HG02884 (cell line): ENCODE measurements at regions not wholly inside any gene's neighbourhood (a gene's known extent, or its start where the extent isn't known, plus 50 kb on each side); places are given as distances from the start of the nearest gene placed in this dataset.
A peak's percentile ranks its signal among the peaks of the same experiment; 100 is the strongest.
"Not testable (repeated sequence)": the region's sequence is repeated elsewhere in the genome, so short reads cannot be mapped to it uniquely, and the experiment has no call there.

Experiments used
- ATAC-seq: cut with Tn5 transposase; IDR thresholded peaks from one replicate; pipeline ENCODE4 v1.9.1; 2021; ENCODE audit warnings: mild to moderate bottlenecking, moderate library complexity; ENCODE audit not compliant: unreplicated experiment

DNA sequence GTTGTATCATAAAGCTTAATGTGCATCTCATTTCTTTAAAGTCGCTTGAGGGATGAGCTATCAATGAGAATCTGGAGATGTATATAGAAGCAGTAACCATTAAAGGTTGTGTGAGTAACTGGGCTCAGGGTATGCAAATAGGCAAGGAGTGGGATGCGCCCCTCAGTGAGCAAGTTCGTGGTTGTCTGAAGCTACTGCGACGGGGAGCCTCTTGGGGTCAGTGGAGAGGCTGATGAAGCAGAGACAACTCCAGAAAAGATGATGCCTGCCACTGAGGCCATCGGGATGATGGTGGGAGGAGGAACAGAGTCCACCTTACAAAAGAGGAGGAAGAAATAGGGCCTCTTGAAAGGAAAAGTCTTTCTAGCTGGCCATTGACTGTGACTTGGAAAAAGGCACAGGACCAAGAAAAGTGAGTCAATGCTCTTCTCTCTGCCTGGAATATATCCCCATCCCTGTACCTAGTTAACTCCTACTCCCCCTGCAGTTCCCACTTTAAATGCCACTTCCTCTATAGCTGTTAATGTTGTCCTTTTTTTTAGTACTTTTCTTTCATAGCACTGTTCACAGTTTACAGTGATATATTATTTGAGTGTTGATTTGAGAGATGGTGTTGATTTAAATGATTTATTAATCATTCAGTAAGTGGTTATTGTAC, 51.4 kb upstream of the LSM6 start:
- ATAC-seq = peak; percentile 93

DNA sequence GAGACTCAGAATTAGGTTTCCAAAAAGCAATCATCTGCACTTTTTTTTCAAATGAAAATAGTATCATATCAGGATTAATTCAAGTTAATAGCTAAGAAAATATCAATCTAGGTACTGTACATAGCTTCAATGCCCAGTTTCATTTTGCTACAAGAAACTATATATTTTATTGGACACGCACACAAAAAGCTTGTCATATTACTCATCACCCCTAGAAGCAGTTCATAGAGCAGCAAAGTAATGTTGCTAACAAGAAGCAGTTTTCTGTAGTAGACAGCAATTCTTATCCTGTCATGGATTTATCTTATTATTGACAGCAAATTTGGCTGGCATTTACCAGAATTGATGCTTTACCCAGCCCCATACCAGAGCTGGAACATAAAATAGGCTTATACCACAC, 52.3 kb upstream of the LSM6 start:
- ATAC-seq = no peak

GRCh38 chr4:146122398-146122797, 53.1 kb upstream of the LSM6 start:
- ATAC-seq = no peak

- no peak for ATAC-seq
Observed at GRCh38 chr4:146121757-146122156, 53.8 kb upstream of the LSM6 start.

DNA sequence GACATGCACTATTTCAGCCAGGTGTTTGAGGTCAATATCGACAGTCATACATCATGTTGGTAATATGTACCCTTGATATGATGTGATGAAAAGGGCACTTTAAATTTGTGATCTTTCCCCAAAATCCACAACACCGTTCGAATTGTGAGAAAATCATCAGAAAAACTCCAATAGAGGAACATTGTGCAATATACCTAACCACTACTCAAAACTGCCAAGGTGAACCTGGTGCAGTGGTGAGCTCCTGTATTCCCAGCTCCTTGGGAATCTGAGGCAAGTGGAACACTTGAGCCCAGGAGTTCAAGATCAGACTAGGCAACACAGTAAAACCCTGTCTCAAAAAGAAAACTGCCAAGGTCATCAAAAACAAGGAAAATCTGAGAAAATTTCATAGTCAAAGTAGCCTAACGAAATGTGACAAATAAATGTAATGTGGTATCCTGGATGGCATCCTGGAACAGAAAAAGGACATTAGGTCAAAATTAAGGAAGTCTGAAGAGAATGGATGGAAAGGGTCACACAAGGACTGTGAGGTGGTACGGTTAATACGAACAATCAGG, 55.6 kb upstream of the LSM6 start:
- no peak for ATAC-seq

- no peak for ATAC-seq
Observed at GRCh38 chr4:146114066-146114465, 61.5 kb upstream of the LSM6 start.

- ATAC-seq = no peak
Observed at GRCh38 chr4:146113171-146113570, 62.3 kb upstream of the LSM6 start.

DNA sequence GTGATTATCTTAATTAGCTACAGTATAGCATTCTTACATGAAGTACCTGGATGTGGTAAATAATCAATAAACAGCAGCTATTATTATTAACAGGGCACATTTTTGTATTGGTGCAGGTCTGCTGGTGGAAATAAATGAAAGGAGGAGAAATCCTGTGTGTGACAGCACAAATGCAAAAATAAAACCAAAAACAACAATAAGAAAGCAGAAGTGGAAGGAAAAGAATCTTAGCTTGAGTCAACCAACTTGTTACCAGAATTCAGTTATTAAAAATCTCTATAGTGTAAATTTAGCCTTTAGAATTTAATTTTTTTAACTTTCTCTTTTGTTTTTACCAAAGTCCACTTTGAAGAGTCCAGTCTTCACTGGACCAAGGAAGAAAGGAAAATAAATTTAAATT, 63.1 kb upstream of the LSM6 start:
- peak; percentile 42 for ATAC-seq

- ATAC-seq = peak; percentile 52
Observed at GRCh38 chr4:146110871-146111485, 64.5 kb upstream of the LSM6 start.

GRCh38 chr4:146108756-146109155, 66.8 kb upstream of the LSM6 start:
- no peak for ATAC-seq

DNA sequence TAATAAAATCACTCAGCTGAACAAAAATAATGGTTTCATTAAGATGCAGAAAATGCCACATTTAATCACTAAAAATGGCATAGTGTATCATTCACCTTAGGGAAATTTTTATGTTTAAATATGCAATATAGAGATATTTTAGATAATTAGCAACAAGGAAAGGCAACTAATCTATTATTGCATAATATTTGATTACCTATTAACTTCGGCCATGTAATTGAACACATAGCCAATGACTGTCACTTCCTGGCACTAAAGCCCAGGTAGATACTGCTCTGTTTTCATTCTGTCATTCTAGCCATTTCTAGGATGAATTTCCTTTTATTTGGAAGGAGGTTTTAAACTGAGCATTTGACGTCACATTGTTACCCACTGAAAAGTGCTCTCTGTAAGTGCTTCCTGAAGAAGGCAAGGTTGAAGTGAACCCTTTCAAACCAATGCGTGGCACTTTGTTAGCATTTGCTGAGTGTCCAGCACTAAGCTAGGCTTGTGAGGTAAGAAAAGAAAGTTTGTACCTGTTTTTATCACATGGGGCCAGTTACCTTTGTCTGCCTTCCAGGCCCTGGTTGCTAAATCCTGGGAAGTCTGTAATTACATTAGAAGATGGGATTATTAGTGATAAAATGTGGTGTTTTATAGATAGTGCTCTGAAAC, 67.8 kb upstream of the LSM6 start:
- ATAC-seq = no peak

- ATAC-seq = peak; percentile 39
Observed at GRCh38 chr4:146105464-146105863, 70.1 kb upstream of the LSM6 start.

DNA sequence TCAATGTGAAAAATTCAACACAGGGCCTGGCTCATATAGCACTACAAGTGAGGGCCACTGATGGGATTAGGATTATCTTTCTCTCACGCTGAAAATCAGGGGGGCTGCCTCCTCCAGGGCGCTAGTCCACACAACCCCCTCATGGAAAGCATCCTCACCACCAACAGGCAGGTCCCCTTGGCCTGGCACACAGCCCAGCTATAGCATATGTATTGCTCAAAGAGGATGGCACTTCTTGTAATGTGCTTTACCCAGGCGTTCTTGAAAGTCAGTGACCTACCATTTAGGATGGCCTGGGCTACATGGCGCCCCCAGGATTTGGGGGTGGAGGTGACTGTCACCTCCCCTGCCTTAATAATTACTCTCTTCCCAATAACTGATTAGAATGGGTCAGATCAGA, 71.0 kb upstream of the LSM6 start:
- no peak for ATAC-seq

- not testable (repeated sequence) for ATAC-seq
Observed at GRCh38 chr4:146104052-146104451, 71.5 kb upstream of the LSM6 start.

DNA sequence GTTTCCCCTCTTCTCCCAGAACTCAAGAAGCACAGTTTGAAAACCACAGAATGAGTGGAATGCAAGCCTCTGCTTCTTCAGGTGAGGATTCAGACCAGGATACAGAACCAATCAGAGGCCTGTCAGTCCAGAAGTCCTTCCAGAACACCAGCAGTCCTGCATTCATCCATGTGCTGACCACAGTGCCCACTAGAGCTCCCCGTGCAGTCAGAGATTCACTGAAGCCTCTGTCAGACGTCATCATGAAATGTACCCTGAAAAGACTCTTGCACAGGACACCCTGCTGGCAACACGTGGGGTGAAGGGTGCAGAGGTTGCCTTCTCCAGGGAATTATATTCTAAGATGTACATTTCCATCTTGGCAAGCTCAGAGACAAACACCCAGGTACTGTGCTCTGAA, 75.9 kb upstream of the LSM6 start:
- no peak for ATAC-seq

GRCh38 chr4:146098978-146099377, 76.5 kb upstream of the LSM6 start:
- peak; percentile 52 for ATAC-seq

DNA sequence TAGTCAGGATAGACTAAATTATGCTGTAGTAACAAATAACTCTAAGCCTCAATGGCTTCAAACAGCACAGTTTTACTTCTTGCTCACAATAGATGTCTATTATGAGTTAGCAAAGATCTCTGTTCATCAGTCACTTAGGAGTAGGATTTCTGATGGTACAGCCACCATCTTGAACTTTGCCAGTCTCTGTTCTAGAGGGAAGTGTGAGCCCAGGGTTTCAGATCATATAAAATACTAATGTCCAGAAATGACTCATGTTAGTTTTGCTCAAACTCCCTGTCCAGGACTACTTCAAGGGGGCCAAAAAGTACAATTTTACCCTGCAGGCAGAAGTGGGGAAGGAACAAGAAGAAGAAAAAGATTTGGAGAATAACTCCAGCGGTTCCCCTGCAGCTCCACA, 77.1 kb upstream of the LSM6 start:
- peak; percentile 73 for ATAC-seq

- ATAC-seq = no peak
Observed at GRCh38 chr4:146096371-146096770, 79.1 kb upstream of the LSM6 start.

- no peak for ATAC-seq
Observed at GRCh38 chr4:146095860-146096259, 79.7 kb upstream of the LSM6 start.

DNA sequence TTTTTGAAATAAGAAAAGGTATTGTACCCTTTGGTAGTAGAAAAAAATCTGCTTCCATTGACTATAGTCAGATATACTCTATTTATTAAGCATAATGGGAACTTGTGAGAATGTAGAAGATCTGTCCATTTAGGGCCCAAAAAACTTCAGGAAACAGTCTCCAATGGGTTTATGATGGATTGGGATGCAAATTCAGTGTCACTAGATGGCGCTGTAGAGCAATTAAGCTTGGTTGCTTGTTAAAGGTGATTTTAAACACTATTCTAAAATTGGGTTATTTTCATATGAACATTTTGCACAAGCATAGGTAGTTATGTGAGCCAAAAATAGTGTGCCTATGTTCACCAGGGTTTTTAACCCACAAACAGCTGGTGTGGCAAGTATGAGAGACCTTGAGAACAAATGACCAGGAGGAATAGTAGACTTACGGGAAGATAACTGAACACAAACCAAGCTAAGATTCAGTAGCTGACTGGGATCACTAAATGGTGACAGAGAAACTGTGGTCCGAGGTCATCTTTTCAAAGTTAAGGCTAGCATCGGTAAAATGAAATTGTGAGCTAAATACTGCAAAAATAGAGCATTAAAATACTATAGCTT, 80.3 kb upstream of the LSM6 start:
- ATAC-seq = no peak

DNA sequence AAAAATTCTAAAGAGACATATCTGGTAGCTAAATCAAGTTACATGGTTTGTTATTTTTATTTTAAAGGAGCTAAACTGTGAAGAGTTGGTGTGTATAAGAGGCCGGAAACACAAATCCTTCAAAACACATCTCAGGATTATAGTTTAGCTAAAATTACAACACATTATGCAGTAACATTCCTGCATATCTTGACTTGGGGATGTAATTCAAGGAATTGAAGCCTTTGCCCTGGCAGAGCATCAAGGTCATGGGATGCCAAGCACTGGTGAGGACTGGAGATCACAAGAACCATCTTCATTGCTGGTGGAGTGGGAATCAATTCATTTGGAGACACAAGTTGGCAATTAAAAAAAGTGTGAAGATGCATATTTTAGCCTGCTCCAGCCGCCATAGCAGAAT, 86.8 kb upstream of the LSM6 start:
- no peak for ATAC-seq

DNA sequence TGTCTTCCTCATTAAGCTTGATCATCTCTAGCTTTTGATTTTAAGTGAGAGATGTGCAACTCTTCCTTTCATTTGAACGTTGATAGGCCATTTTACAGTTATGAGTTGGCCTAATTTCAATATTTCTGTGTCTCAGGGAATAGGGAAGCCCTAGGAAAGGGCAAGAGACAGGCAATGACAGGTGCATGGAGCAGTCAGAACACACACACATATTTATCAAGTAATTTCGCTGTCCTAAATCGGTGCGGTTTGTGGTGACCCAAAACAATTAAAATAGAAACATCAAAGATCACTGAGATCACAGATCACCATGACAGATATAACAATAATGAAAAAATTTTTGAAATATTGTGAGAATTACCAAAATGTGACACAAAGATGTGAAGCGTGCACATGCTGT, 87.7 kb upstream of the LSM6 start:
- no peak for ATAC-seq
